ENCODE measurements at regions not wholly inside any gene's neighbourhood (a gene's known extent, or its start where the extent isn't known, plus 50 kb on each side); places are given as distances from the start of the nearest gene placed in this dataset.

DNA sequence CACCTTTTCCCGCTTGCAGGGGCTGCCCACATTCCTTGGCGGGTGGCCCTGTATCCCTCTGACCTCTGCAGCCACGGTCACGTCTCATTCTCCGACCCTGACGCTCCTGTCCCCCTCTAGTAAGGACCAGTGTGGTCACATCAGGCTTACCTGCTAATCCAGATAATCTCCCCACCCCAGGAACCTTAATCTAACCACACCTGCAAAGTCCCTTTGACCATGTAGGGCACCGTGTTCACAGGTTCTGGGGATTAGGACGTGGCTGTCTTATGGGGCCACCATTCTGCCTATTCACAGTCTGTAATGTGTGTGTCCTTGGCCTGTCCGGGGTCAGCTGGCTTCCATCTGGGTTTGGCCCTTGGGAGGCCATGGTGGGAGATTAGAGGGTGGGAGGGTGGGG, 368.9 kb downstream of the AACS start:
- no peak for DNase-seq (ENCODE audit: low spot score)

DNA sequence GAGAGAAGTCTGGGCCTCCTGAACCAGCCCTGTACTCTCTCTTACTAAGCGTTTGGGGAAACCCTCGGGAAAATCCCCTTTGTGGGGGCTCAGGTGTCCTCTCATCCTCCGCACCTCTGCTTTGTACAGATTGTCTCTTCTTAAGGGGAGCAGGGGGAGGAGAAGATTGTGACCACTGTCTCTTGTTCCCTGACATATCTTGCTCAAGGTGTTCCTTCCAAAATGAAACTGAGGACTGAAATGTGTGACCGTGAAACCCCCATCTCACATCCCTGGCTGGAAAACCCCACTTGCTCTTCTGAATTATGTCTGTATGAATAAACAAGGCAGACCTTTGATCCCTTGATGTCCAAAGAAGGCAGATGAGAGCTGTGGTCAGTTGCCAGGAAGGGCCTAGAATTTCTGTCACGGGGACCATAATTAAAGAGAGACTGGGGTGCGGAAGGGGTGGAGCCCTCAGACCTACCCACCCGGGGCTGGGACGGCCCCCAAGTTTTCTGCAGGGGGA, 369.8 kb downstream of the AACS start:
- DNase-seq (ENCODE audit: low spot score), result no peak

DNA sequence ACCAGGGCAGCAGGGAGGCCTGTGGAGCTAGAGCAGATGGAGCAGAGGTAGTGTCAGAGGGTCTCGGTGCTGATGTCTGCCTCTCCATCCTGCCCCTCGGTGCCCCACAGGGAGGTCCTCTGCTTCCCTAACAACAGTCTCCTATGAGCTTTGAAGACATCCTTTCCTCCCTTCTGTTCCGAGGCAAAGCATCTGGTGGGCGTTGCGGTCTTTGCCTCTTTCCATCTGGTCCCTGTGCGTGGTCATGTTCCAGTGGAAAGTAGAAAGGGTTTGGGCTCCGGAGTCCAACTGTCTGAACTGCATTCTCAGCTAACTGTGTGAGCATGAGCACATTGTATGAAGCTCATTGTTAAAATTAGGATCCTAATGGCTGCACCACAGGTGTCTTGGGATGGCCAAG, 370.6 kb downstream of the AACS start:
- no peak for DNase-seq (ENCODE audit: low spot score)

DNA sequence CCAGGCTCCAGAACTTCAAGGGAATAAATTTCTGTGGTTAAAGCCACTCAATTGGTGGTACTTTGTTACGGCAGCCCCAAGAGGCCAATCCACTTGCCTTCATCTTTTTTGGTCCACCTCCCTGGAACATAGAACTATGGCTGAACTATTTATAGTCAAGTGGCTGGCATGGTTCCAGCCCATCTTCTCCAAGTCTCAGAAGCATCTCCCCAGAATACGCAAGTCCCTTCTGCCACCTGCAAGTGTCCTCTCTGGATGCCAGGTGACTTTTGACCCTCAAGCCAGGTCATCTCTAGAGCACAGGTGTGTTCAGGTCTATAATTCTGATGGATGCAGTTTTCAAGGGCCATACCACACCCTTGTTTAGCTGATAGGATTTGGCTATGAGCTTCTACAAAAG, 371.5 kb downstream of the AACS start:
- no peak for DNase-seq (ENCODE audit: low spot score)

DNA sequence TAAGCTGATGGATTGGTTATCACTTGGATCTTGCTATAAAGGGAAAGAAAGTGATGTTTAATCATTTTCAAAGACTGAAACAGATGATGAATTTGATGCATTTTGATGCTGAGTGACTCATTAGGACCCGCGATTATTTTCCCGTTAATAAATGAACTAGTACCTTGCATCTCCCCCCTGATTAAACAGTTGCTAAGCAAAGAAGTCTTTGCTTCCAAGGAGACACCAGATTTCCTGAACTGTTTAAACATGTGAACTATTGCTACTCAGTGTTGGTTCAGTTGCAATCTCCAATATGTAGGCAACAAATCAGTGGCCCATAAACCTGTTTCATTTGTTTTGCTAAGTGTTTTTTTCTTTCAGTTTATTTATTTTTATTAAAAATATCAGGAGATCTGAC, 375.2 kb downstream of the AACS start:
- DNase-seq (ENCODE audit: low spot score), result no peak

DNA sequence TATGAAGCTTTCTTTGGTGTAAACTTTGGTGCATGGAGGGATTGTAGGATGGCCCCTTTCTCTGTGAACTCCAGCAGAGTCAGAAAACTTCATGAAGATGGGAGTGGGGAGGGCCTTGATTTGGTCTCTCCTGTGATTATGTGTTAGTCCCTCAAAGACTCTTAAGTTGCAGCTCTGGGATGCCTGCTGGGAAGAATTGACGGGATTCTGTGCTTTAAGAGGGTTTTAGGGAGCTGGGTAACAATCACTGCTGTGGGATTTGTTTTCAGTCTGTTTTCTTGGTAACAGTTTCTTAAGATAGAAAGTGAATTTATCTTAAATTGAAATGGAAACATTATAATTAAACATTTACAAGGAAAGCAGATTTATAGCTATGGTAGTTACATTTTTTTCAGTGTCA, 378.1 kb downstream of the AACS start:
- no peak for DNase-seq (ENCODE audit: low spot score)

DNA sequence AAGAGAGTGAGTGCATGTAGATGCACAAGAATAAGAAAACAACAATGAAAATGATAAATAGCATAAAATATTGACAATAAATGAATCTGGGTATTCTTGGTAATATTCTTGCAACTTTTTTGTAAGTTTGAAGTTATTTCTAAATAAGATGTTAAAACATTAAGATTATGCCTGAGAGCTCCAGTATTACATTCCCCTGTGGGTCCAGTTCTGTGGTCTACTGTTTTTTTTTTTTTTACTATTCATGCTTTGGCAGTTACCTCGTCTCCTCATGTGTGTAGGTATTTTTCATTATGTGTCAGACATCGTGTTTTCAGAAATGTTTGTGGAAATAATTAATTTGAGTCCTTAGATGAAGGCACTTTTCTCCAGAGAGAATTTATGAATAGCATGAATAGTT, 386.2 kb downstream of the AACS start:
- no peak for DNase-seq (ENCODE audit: low spot score)

DNA sequence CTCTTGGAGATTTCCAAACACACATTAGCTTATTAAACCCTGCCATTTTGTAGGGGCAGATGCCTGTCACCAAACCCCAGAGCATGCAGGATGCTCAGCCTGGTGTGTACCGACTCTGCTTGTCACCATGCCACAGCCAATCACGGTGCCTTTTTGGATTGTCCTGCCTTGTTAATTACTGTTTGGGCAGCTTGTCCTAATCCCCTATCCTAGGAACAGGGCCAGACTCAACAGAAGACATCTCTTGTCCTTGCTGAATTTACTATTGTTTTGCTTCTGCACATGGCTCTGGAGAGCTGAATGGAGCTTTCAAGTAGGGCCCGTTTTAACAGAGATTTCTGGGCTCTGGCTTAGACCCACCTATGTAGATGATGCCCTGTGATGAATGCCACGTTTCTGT, 388.5 kb downstream of the AACS start:
- peak; percentile 98 for DNase-seq (ENCODE audit: low spot score)

DNA sequence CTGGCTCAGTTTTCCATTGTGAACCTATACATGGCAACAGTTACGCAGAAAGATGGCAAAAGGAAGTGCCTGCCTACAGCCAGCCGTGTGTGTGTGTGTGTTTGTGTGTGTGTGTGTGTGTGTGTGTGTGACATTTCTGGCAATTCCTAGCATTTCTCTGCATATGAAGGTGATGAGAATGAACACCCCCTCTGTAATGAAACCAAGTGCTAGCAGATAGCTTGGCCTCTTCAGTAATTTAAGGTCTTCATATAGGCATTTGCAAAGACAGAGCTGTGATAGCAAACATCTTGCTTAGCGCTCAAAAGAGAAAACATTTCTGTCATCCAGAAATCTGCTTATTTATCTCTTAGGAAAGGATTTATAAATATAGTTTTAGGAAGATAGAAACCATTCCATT, 389.1 kb downstream of the AACS start:
- DNase-seq (ENCODE audit: low spot score), result peak; percentile 64

DNA sequence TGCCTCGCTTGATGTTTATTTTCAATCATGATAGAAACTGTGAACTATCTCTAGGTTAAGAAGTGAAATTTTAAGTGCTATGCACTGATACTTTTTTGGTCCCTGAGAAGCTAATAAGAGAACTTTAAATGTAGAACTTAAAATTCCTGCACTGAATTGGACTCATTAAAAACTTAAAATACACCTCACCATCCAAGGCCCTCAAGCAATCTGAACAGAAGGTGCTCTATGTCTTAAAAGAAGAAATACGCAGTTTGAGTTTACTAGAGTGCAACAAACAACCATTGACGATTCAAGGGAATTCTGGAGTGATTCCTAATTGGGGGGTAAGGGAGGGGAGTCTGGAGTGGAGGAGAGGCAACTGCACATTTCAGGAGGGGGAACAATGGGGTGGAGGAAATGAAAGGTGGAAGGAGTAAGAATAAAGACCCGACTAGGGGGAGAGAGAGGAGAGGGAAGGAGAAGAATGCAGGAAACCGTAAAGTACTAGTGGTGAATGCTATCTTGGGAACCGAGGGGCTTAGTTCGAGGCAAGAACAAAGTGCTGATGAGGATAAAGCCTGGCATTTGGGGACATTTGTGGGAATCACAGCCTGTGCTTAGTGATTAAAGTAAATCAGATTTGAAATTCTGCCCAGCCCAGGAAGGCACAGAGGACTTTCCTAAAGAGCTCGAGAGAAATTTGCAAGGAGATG, 389.7 kb downstream of the AACS start:
- DNase-seq (ENCODE audit: low spot score), result peak; percentile 63

DNA sequence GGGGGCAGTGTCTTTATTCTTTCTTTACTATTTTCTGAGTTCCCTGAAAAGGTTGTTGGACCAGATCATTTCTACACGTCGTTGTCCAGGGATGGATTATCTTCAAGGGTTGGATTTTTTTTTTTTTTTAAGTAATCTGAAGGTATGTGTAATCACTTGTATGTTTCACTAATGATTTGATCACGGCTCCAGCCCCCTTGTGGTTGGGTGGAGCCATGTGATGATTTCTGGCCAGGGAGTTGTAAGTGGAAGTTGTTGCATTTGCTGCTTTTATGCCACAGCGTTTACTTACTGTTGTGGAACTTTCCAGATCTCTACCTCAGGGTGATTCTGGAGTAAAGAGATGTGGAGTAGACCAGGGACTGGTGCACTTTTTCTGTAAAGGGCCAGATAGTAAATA, 390.3 kb downstream of the AACS start:
- peak; percentile 45 for DNase-seq (ENCODE audit: low spot score)

DNA sequence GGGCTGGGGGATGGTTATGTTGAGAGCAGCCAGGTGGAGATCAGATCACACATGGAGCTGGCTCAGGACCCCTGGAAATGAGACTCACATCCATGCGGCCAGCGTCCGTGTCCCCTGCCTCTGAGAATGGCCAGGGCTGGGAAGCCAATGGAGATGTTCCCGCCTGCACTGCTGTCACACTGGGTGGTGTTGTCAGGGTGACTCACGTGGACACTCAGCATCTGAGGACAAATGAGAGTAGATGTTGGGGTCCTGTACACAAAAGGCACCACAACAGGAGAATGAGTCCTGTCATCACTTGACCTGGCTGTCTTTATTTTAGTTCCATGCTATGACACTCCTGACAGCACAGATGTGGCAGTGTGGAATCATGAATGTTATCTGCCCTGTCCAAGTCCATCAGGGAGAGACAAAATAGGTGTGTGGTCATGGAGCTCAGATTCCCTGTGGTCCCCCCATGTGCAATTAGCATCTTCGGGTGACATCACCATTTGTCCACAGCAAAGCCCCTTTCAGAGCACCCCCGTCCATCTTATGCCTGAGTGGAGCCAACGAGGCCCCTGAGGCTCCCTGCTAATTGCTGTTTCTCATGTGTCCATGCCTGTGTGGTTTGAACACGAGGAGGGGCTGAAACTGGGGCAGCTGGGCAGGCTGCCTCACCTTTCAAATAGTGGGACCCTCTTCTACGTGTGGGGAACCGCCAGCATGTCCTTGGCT, 393.5 kb downstream of the AACS start:
- DNase-seq (ENCODE audit: low spot score), result no peak

DNA sequence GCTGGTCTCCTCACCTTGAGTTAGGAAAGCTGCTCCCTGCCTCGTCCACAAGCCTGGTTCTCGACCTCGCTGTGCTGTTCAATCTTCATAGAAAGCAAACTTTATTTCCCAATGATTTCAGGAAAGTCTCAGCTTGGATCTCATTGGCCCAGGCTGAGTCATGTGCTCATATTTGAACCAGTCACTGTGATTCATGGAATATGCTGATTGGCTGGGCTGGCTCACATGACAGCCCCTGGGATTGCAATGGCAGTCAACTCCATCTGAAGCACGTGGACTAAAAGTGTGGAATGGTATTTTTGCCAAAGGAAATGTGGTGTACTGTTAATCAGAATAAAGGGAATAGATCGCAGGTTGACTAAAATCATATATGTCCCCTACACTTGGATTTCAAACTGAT, 396.6 kb downstream of the AACS start:
- DNase-seq (ENCODE audit: low spot score), result no peak

DNA sequence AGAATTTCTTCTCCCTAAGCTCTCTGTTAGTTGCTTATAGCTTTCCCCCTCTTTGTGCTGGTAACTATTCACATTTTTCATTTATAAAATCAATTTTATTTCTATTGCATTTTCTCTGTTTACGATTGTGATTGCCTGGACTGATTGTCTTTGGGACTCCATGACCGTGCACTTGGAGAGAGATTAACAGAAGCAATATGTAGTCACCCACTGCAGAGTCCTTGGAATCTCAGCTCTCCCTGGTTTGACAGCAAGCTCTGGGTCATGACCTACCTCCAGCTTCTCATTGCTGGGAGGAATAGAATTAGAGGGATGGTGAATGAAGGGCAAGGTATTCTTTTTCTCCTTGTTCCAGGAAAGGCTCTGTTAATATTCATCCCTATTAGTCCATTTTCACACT, 398.2 kb downstream of the AACS start:
- no peak for DNase-seq (ENCODE audit: low spot score)

DNA sequence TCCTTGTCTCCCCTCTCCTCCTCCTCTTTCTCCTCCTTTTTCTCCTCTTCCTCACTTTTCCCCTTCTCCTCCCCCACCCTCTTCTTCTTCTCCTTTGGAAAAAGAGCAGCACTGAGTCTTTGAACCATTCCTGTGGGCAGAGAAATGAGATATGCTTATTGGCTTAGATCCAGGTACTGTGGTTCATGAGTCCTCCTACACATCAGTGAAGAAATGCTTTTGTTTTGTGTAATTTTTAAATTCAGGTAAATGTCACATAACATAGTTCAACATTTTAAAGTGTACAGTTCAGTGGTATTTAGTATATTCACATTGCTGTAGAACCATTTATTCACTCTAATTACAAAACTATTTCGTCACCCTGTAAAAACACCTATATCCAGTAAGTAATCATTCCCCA, 402.1 kb downstream of the AACS start:
- DNase-seq (ENCODE audit: low spot score), result no peak

DNA sequence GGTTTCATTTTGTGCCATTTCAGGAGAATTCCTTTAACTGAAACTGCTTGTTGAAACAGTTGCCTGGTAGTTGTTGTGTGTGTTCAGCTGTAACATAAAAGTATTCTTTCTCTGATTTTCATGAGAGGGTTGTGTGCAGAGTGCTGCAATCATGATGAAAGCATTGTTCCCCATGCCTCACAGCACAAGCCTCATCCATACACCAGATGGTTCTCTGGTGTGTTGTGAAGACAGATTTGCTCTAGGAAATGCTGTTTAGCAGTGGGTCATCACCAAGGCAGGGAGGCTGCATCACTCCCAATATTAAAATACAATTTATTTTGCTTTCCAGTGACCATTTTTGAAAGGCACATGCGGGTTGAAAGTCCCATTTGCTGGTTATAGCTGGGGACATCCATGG, 404.4 kb downstream of the AACS start:
- DNase-seq (ENCODE audit: low spot score), result no peak

DNA sequence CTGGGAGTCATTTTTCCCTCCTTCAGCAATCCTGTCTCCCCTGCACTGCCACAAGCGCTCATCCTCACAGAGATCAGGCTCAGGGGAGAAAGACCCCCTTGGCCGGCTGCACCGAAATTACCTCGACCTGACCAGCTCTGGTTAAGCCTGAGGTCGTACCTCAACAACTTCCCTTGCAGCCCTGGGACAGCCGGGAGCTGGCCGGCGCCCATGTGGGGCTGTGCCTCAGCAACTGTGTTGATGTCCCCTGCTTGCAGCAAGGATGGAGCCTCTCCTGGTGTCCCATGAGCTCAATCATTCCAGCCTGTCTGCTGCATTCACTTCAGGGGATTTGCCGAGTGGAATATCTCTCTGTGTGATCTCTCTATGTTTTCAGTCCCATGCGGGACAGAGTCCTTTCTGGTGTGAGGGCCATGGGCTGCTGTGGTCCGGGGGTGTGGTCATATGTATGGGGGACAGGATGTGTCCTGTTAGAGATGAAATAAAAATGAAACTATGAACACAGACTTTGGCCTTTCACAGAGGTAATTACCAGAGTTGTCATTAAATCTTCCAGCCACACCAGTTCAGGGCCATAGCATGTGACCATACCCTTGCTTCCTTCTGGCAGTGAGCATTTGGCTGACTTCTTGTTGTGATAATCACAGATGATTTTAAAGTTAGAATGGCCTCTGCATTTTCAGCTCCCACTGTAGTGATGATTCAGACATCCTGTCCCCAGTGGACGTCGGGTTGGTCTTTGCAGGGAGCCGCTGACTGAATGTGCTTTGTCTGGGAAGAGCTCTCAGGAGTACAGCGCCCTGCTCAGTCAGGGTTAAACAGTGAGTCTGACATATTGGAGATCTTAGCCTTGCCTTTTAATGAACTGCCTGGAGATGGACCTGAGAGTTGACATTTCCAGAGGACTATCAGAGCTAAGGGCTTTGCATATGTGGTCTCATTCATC, 405.9 kb downstream of the AACS start:
- no peak for DNase-seq (ENCODE audit: low spot score)

DNA sequence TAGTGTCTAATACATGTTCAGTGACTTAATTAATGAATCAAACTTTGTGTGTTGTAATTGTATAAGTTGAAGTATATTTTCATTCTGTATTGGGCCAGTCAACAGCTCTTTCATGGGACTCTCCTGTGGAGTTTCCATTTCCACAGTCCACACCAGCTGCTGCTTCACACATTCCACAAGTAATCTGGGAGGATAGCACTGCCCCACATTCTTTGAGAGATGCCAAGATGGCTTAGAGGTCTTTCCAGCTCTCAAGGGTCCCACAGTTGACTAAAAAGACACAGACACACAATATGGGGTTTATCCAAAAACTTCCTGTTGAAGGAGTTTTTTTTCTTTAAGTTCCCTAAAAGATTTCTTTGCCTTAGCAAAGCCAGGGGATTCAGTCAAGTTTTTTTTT, 408.3 kb downstream of the AACS start:
- DNase-seq (ENCODE audit: low spot score), result no peak

DNA sequence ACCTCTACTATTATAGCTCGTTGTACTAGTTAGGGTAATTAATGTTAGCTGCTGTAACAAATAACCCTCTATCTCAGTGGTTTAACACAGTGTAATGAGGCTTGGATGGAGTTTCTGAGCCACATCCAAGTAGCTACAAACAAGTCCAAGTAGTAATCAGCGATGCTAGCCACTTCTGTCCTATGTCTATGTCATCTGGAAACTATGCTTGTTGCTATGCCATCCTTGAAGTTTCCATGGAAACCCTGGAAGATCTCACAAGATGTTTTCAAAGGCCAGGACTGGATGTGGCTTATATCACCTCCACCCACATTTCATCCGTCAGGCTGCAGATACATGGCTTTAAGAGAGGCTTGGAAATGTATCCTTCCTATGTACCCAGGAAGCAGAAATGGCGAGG, 422.1 kb downstream of the AACS start:
- no peak for DNase-seq (ENCODE audit: low spot score)

DNA sequence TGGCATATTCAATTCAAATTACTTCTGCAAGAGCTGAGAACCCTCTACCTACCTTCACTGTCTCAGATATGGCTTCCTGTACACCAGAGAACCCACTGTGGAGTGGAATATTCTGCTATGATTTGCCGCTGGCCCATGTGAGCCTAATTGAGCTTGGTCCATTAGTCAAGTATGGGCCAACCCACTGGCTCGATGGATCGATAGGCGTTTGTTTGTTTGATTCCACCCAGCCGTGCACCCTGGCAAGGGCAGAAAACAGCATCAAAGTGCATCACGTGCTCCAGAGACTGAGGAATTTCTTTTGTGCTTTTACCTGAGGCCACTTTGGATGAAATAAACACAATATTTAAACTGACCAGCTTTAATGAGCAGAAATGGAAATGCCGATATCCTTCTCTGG, 426.3 kb downstream of the AACS start:
- no peak for DNase-seq (ENCODE audit: low spot score)

DNA sequence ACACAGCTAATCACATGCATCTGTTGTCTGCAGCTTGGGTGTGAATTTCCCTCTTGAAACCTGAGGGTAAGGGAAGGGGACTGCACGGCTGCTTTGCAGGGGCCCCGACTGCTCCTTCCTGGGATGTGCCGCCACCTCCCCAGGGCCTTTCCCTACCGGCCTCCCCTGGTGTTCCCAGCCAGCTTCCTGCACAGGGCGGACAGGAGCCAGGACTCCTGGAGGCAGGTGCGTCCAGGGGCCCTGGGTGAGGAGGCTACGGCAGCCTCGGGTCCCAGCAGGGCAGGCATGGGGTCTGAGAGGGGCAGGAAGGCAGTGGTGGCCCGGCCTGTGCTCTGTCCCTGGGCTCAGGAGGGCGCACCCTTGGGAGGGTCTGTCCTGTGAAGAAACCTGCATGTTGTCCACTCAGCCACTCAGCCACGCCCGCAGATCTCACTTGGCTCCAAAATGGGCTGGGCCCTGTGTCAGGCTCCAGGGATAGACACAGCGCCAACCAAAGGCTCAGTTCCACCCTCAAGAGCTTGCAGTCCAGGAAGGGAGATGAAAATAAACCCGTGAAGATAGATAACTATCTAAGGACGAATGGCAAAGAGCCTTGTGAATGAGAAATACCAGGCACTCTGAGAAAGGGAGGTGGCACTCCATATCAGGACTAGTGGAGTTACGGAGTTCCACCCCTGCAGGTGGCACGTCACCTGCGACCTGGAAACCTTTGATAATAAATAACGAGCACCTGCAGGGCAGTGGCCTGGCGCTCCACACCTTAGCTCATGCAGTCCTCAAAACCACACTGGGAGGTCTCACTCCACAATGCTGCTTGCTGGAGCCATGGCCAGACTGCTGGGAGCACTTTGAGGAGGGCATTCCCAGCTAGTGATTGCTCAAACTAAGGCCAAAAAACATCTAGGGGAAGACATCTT, 427.4 kb downstream of the AACS start:
- no peak for DNase-seq (ENCODE audit: low spot score)
